AG04450 (cell line): ENCODE measurements at regions not wholly inside any gene's neighbourhood (a gene's known extent, or its start where the extent isn't known, plus 50 kb on each side); places are given as distances from the start of the nearest gene placed in this dataset.

Experiments
- CTCF ChIA-PET: fragments of 300-600, 350-600 bp; formaldehyde crosslinking; extraction: SDS; loops from one replicate; lab custom pipeline; 2022; ENCODE audit warnings: antibody characterized with exemption, inconsistent platforms; lab: Charles Lee
- POLR2A ChIA-PET: fragments of 350-600 bp; formaldehyde crosslinking; extraction: SDS; loops from one replicate; lab custom pipeline; 2021; ENCODE audit warnings: antibody characterized with exemption, inconsistent platforms; lab: Yijun Ruan, JAX
- DNase-seq: peaks from one replicate; pipeline ENCODE4 v3.0.0-alpha.2; 2011; ENCODE audit warnings: low read depth, low spot score
- H3K27ac ChIP-seq: one replicate; pipeline ENCODE4 v1.5.1; 2012; ENCODE audit warnings: low read depth, low read length, control low read depth
- H3K27me3 ChIP-seq: one replicate; pipeline ENCODE4 v1.6.0; 2012; ENCODE audit warnings: low read length; ENCODE audit not compliant: control insufficient read depth, insufficient read depth
- H3K4me3 ChIP-seq: 2 replicates; pipeline ENCODE4 v1.5.1; 2011; ENCODE audit warnings: mild to moderate bottlenecking, low read depth, low read length, control low read depth
- H3K9me3 ChIP-seq: 2 replicates; pipeline ENCODE4 v1.5.1; 2012; ENCODE audit warnings: low read length; ENCODE audit not compliant: control insufficient read depth, insufficient read depth
- CTCF ChIP-seq: IDR thresholded peaks from 2 replicates; pipeline ENCODE4 v1.5.1; 2011; ENCODE audit warnings: low read depth, low read length, control low read depth, inconsistent platforms

GRCh38 chr16:86653285-86654006, 75.1 kb downstream of the FOXL1 start:
- H3K27me3 ChIP-seq = peaks cover 2% of the 10 kb centered on the region
- H3K9me3 ChIP-seq = no peaks in the 10 kb centered on the region
- DNase-seq = no peak
- POLR2A ChIA-PET = no interaction called here
- no peak overlapping the region for H3K27ac ChIP-seq
- CTCF ChIA-PET = interaction anchor here (1.0 kb wide), 1 partner anchor 409 kb away, joined by 4 read pairs; no protein-coding TSS in a partner anchor
- H3K4me3 ChIP-seq = no peak overlapping the region
- no peak for TF ChIP-seq CTCF

GRCh38 chr16:86657972-86658371, 79.6 kb downstream of the FOXL1 start:
- H3K27me3 ChIP-seq = no peaks in the 10 kb centered on the region
- CTCF ChIA-PET = no interaction called here
- POLR2A ChIA-PET = interaction anchor here (0.5 kb wide), 1 partner anchor 279 kb away, joined by 3 read pairs; no protein-coding TSS in a partner anchor
- no peak for DNase-seq
- H3K9me3 ChIP-seq = peaks cover 12% of the 10 kb centered on the region
- no peak for TF ChIP-seq CTCF
- H3K27ac ChIP-seq = no peak overlapping the region
- H3K4me3 ChIP-seq = no peak overlapping the region

GRCh38 chr16:86660623-86661022, 82.3 kb downstream of the FOXL1 start:
- Histone ChIP-seq H3K27me3 (no peaks in the 10 kb centered on the region), H3K4me3 (no peak overlapping the region), H3K9me3 (peaks cover 16% of the 10 kb centered on the region), H3K27ac (no peak overlapping the region)
- ChIA-PET CTCF (no interaction called here), POLR2A (no interaction called here)
- no peak for DNase-seq
- TF ChIP-seq CTCF = no peak

GRCh38 chr16:86661706-86662105, 83.4 kb downstream of the FOXL1 start:
- H3K9me3 ChIP-seq = peaks cover 18% of the 10 kb centered on the region
- ChIA-PET POLR2A (no interaction called here), CTCF (no interaction called here)
- no peak for DNase-seq
- no peak for TF ChIP-seq CTCF
- no peak overlapping the region for H3K4me3 ChIP-seq
- no peaks in the 10 kb centered on the region for H3K27me3 ChIP-seq
- no peak overlapping the region for H3K27ac ChIP-seq

GRCh38 chr16:86662195-86662594, 83.8 kb downstream of the FOXL1 start:
- no peaks in the 10 kb centered on the region for H3K27me3 ChIP-seq
- no peak overlapping the region for H3K4me3 ChIP-seq
- ChIA-PET POLR2A (interaction anchor here (0.7 kb wide), 1 partner anchor 655 kb away, joined by 4 read pairs; no protein-coding TSS in a partner anchor), CTCF (no interaction called here)
- no peak overlapping the region for H3K27ac ChIP-seq
- peaks cover 18% of the 10 kb centered on the region for H3K9me3 ChIP-seq
- TF ChIP-seq CTCF = no peak
- DNase-seq = no peak
